ENCODE measurements at regions not wholly inside any gene's neighbourhood (a gene's known extent, or its start where the extent isn't known, plus 50 kb on each side); places are given as distances from the start of the nearest gene placed in this dataset.
"Not testable (repeated sequence)": the region's sequence is repeated elsewhere in the genome, so short reads cannot be mapped to it uniquely, and the experiment has no call there.

GRCh38 chr2:41210030-41210429, 758.1 kb upstream of the SLC8A1 start:
- not testable (repeated sequence) for TF ChIP-seq YY1 (IDR thresholded peaks at IDR 0.05; ENCODE audit: insufficient read depth, insufficient read length); ZNF274 (IDR thresholded peaks at IDR 0.05; ENCODE audit: low read depth, low read length); SUZ12 (IDR thresholded peaks at IDR 0.05; ENCODE audit: extremely low read depth, insufficient read depth, insufficient read length)

Measured in NT2/D1 (cell line).